NCI-H2081 treated with DMSO at 0.1 percent for 48 hours (cell line): ENCODE measurements at regions not wholly inside any gene's neighbourhood (a gene's known extent, or its start where the extent isn't known, plus 50 kb on each side); places are given as distances from the start of the nearest gene placed in this dataset.
"Not testable (repeated sequence)": the region's sequence is repeated elsewhere in the genome, so short reads cannot be mapped to it uniquely, and the experiment has no call there.

ENCODE experiments used
- DNase-seq: peaks from one replicate; lab custom pipeline; 2025; lab: John Stamatoyannopoulos, UW

DNA sequence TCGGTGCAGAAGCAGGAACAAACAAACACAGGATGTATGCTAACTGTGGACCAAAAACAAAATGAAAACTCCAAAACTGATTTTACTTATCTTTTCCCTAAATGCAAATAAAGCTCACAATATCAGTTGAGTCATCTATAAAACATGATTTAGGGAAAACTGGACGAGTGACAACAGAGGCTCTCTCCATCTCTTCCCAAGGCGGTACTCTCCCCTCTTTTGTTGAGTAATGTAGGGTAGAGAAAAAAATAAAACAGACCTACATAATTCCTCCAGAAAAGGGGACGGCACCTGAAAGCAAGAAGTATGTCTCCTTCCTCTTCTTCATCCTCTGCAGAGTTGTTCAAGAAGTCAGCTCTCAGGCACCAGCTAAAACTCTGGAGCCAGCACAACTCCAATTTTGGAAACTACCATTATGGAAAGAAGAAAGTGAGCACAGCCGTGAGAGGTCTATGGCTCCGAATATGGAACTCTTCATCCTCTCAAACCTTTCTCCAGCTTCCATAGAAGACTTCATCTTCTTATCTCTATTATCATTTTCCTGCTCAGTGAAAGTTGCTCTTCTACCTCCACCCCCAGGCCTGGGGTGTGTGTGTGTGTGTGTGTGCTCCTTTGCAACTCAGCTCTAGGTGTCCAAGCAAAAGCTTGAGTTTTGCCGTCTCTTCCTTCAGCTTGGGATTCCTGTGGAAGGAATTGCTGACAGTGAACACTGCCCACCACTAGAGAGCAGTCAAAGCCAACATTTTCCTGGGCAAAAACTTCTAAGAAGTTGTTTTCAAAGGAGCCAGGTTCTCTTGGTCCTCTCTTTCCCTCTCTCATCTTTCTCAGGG, 155.4 kb downstream of the DIO2 start:
- DNase-seq, result no peak

DNA sequence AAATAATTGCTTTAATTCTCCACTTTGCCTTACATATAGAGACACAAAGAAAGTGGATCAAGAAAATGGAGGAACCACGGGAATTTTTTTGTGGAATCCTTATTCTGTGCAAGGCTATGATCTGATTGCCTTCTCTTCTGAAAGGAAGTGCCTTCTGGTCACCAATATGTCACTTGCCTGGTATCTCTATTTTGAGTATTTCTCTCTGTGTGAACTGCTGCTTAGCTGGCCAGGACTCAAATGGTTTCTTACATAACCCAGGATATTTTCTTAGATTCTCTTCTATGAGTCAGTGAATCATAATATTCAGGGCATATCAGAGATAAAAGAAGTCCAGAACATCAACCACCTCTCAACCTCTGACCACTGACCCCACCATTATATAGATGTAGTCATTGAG, 156.1 kb downstream of the DIO2 start:
- DNase-seq, result no peak

DNA sequence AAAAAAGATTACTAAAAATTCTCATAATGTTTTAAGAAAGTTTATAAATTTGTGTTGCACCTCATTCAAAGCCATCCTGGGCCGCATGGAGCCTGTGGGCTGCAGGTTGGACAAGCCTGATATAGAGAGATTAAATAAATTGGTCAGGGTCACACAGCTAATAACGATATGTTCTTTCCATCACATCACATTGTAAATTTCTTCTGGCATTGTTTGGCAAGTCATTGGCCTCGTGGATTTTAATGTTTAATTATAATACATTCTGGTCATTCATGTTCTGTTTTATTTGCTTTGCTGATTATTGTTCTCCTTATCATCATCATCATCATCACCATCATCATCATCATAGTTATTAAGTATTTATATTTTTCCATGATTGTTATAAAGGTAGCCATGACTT, 157.3 kb downstream of the DIO2 start:
- no peak for DNase-seq

DNA sequence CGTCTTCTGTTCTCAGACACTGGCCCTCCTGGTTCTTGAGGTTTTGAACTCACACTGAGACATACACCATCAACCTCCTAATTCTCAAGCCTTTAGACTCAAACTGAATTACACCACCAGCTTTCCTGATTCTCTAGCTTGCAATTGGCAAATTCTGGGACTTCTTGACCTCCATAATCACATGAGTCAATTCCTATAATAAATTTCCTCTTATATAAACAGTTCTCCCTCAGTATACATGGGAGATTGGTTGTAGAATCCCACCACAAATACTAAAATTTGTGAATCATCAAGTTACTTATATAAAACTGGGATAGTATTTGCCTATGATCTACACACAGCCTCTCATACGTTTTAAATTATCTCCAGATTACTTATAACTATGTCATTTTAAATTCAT, 162.2 kb downstream of the DIO2 start:
- DNase-seq, result no peak

DNA sequence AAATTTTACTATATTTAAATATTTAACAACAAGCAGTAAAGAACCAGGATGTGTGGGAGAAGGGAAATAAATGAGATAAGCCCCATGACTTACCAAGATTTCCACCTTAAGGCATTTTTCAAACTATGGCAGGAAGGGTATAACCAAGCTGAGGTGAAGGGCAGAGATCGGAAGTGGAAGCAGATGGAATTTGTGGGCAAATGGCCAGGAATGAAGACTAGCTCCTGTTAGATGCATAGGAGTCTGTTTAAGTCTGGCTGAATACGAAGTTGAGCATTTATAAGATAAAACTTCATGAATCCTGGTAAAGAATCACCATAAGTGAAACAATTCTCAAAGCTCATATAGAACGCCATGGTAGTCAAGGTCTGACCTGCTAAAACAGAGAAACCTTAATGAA, 163.5 kb downstream of the DIO2 start:
- no peak for DNase-seq

DNA sequence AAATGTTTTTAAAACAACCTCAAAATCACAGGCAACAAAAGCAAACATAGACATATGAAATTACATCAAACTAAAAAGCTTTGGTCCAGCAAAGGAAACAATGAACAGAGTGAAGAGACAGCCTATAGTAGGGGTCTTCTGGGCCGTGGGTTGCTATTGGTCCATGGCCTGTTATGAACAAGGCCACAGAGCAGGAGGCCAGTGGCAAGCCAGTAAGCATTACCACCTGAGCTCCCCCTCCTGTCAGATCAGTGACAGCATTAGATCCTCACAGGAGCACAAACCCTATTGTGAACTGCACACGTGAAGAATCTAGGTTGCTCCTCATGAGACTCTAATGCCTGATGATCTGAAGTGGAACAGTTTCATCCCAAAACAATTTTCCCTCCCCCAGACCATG, 174.0 kb downstream of the DIO2 start:
- no peak for DNase-seq

DNA sequence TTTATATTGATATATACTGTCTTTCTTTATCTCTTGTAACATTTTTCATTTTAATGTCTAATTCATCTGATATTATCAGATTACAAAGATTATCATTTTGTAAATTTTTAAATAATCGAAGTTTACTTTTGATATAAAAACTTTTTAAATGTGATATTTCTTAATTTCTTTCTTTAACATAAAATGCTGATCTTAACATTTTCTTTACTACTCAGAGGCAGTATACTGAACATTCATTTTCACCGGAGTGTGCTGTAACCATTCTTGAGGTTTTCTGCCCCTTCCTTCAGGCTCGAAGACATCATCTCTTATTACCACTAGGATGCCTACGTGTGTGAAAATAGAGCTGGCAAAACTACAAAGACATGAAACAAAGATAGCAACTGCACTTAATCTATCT, 186.9 kb downstream of the DIO2 start:
- DNase-seq, result no peak

DNA sequence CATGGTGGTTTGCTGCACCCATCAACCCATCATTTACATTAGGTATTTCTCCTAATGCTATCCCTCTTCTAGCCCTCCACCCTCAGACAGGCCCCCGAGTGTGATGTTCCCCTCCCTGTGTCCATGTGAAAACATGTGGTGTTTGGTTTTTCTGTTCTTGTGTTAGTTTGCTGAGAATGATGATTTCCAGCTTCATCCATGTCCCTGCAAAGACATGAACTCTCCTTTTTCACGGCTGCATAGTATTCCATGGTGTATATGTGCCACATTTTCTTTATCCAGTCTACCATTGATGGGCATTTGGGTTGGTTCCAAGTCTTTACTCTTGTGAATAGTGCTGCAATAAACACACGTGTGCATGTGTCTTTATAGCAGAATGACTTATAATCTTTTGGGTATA, 192.8 kb downstream of the DIO2 start:
- not testable (repeated sequence) for DNase-seq

DNA sequence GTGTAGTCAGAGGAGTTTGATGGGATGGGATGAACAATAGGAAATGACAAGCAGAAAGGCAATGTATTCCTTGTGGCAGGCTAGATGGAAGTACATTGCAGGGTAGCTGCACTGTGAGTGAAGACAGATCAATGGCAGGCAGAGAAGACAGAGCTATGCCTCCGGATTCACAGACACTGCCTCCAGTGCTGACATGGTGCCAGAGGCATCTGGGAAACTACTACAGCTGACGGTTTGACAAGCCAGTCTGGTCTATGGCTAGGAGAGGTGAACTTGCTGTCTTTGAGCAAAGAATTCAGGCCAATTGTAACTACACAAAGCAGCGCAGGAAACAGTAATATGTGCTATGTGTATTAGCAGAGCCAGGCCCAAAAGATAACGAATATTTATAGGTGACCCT, 193.5 kb downstream of the DIO2 start:
- no peak for DNase-seq

DNA sequence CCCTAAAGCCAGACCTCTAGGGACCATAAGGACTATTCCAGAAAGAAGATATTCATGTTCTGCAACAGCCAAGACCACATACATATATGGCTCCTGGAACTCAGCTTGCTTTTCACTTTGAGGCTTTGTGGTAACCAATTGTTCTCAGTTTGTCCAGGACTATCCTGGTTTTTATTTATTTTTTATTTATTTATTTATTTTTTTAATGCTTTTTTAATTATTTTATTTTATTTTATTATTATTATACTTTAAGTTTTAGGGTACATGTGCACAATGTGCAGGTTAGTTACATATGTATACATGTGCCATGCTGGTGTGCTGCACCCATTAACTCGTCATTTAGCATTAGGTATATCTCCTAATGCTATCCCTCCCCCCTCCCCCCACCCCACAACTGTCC, 201.1 kb downstream of the DIO2 start:
- not testable (repeated sequence) for DNase-seq

DNA sequence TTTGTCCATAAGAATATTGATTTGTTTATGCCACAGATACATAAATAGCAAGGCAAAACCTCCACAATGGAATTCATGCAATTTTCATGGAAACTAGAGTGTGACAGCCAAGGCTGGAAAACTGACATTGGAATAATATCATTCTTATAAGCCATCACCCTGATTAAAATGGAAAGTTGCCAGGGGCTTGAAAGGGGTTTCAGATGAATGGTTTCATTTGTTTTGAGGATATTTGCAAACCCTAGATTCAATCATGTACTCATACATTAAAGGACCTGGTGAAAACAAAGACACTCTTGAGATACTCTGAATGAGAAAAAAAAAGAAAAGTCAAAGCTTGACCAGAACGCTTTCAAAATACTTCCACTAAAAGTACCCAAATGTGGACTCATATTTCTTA, 205.7 kb downstream of the DIO2 start:
- DNase-seq, result no peak

DNA sequence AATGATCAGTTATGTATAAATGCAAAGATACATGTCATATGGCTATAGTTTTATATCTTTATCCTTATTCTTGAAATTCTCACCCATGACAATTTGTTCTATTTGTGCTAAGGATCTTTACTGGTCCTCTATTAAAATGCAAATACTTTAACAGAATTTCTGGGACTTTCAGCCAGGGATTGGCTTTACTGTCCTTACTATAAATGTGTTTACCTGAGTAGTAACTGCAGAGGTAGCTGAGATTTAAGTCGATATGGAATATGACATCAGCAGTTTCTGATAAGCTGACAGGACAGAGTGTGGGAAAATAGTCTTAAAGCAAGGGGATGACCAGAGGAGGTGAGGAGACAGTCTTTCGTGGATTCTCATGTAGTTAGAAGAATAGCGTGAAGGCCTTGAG, 206.4 kb downstream of the DIO2 start:
- no peak for DNase-seq

DNA sequence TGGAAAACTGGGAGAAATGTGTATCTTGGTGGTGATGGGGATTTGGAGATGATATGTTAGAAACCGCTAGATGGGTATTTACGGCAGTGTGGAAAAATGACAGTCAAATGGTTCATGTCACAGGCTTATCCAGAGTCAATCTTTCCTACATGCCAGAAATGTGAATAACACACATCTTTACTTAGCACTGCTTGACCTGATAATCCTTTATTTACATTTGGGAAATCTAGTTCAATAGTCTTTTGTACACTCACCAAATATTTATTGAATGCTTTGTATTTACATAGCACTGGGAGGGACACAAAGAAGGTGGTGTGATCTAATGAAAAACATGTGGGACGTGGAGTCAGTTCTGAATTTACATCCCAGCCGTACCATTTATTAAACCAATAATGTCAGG, 208.2 kb downstream of the DIO2 start:
- DNase-seq, result no peak

DNA sequence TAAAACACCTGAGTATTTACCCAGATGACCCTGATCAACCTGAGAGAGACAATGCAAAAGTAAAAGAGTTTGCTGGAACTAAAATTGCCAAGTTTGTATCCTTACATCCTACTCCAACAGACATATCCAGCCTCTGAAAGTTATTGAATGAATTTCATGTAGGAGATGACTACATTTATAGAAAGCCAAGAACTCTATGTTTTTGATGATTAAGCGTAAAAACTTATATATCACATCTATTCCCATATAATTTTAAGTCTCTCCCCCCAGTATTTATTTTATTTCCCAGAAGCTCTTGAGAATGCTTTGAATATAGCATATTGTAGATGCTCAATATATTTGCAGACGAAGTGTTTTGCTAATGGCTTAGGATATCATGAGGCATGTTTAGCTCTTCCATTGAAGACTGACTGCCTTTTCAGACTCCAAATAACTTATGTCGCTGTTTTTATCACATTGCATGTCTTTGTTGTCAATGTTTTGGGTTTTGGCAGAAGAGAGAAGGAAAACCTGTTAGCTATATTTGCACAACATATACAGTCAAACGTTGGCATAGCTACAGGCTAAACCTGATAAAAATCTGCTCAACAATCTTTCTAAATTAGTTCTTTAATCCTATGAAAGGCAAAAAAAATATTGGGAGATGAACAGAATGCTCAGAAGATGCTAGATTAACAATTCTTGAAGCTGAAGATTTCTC, 213.6 kb downstream of the DIO2 start:
- DNase-seq, result no peak

DNA sequence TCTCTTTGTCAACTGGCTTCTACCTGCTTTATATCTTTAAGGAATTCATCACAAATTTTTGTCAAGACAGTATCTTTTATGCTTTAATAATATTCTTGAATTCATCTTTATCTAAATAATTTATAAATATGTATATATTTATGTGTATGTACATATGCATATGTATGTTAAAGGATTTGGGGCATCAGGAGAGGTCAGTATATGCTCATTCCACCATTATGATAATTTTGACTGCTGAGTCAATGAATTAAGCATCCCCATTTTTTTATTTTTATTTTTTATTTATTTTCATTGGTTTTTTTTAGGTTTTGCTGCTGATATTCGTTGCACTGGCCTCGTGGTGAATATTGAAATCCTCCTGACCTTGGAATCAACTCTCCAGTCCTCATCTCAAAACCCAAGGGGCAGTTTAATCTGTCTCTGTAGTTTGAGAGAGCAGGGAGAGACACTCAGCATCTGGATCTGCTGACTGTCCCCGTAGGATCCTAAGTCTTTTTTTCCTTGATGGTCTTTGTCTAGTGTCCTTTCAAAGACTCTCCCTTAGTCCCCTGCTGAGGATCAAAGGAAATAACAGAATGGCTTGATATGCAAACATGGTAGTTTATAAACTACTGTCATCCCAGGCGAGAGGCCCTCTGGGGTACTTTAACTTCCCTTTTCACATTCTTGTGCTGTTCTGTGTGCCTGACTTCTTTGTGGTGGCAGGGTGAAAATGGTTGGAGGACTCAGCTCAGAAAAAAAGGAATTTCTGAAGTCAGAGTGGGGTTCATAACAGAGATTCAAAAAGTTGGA, 218.7 kb downstream of the DIO2 start:
- DNase-seq, result no peak

DNA sequence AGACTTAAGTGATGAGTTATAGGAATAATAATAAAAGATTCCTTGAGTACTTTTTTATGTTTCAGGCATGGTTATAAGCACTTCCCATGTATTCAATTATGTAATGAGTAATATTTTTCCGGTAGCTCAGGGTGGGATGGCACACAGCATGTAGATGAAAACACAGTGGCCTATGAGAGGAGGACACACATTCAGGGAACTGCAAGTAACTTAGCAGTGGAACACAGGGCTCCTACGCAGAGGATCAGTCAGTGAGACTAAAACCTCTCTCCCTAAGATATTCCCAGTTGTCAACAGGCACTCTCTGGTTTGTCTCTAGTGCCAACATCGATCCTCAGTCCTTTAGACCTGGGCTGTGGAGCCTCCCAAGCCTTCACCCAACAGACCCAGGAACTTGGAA, 219.4 kb downstream of the DIO2 start:
- no peak for DNase-seq

DNA sequence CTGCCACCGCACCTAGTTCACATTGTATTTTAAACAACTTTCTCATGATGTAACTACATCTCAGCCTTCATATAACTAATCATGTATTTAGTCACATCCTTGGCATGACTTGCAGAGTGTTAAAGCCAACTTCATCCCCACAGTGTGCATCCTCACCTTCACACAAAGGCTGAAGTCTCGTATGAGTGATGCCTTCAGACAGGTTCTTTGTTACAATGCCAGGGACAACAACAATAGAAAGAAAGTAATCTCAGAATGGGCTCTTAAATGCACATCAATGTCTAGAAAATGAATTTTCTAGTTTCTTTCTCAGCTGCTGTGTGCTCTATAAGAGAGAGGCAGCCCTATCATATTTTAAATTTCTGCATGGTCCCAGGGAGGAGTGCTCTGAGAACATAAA, 221.3 kb downstream of the DIO2 start:
- no peak for DNase-seq

DNA sequence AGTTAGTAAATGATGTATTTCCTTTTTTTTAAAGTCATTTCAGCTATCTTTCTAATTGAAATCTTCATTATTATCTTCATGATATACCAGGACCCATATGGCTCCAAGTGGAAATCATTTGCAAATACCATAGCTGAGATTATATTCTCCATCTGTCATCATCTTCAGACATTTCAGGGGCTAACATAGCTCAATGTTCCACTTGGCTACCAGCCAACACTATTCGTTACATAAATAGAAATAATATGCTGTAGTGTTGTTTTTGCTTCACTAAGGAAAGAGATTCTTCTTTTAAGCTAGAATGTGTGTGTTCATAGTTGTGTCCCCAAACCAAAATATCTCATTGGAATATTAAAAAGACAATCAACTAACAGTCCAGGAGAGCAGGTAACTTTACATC, 225.1 kb downstream of the DIO2 start:
- no peak for DNase-seq

DNA sequence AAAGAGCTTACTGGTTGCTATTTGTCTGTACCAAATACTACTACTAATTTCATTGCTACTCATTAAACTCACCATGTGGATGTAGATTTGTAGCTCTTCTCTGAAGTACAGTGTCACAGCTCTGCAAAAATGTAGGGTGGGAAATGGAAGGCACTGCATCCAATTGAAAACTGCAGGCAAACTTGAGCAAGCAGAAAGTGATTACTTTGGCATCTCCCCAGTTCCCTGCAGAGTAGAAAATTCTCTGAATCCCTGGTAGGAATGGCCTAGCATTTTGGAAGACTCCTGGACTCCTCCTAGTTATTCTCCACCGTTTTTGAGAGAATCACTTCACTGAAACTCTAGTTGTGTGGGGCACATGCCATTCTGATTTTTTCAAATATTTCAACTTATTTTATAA, 239.1 kb downstream of the DIO2 start:
- no peak for DNase-seq

DNA sequence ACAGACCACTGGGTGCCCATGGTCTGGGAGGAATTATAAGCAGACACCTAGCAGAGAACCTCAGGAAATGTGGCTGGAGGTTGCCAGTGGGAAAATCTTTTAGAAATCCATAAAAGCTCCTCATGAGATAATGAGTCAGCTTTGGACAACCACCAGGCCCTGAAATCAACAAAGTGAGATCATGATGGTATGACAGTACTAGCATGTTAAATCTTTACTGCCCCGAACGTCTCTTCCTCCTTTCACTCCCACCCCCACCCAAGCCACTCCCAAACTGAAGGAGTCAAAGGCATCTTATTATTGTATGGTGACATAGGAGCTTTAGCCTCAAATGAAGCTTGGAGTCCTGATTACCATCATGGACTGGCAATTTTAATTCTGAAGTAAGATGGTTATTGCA, 240.0 kb downstream of the DIO2 start:
- DNase-seq, result no peak

DNA sequence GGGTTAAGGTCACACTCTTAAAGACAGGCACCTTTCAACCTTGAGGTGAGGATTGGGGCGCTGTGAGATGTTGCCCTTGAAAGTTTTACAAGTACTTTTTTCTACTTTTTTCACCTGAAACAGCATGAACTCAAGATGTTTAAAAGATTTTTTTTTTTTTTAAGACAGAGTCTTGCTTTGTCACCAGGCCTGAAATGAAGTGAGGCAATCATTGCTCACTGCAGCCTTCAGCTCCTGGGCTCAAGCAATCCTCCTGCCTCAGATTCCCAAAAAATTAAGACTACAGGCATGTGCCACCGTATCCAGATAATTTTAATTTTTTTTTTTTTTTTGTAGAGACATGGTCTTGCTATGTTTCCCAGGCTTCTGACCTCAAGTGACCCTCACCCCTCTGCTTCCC, 243.9 kb downstream of the DIO2 start:
- DNase-seq, result no peak

DNA sequence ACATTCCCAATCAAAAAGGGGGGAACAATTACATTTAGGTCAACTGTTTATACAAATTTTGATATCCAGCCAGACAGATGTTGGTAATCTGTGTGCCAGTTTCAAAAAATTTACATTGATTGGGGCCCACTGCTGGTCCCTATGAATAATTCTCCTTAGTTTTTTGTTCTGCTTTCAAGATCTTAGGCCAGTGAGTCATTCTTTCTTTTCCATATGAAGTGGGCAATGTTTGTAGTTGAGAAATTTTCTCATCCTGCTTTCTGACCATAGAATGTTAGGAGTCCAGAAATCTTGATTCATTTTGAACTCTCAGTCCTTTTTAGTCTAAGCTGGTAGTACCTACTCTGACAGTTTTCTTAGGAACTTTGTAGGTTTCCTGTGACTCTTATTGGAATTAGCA, 244.3 kb downstream of the DIO2 start:
- DNase-seq, result no peak

DNA sequence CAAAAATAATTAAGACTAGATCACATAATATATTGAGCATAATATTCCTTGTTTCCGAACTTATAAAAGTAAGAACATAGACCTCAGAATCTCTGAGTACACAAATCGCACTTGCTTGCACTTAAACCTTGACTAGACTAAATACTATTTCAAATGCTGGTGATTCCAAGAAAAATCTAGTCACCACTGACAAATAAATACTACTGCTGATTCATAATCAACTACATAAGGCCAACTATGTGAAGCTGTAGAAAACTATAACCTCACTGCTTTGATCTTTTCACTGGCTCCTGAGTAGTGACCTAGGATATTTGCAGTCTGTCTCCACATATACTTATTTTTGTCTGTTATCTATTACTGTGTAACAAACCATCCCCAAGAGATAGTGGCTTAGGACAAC, 245.4 kb downstream of the DIO2 start:
- no peak for DNase-seq
